H1 (cell line): ENCODE measurements at regions not wholly inside any gene's neighbourhood (a gene's known extent, or its start where the extent isn't known, plus 50 kb on each side); places are given as distances from the start of the nearest gene placed in this dataset.

ENCODE experiments used
- BCL11A ChIP-seq, 2 experiments: IDR thresholded peaks; one replicate each; pipeline ENCODE4 v1.6.1; 2011; ENCODE audit warnings: low read depth in 2 of 2, low read length in 2 of 2, mild to moderate bottlenecking in 2 of 2
- CHD7 ChIP-seq: fragments of 300-600 bp; sonication (generic); IDR thresholded peaks from 2 replicates; pipeline ENCODE4 v1.7.1; 2012; ENCODE audit warnings: low read length, moderate library complexity, mild to moderate bottlenecking, inconsistent platforms; ENCODE audit not compliant: insufficient replicate concordance

- TF ChIP-seq CHD7 = no peak
- no peak for TF ChIP-seq BCL11A (IDR thresholded peaks at IDR 0.05; ENCODE audit: low read depth in 2 of 2, low read length in 2 of 2)
Observed at GRCh38 chr2:143877056-143877455, 642.9 kb downstream of the ZEB2 start (continued).
